ENCODE measurements at regions not wholly inside any gene's neighbourhood (a gene's known extent, or its start where the extent isn't known, plus 50 kb on each side); places are given as distances from the start of the nearest gene placed in this dataset.

- Histone ChIP-seq H3K36me3 (no peaks in the 10 kb centered on the region), H3K27me3 (no peaks in the 10 kb centered on the region), H3K4me3 (no peak overlapping the region), H3K4me1 (no peaks in the 10 kb centered on the region), H3K27ac (no peak overlapping the region), H3K9me3 (no peaks in the 10 kb centered on the region)
- intact Hi-C loops (cut with DNase I): no loop called here
- DNase-seq (ENCODE audit: low spot score in 2 of 2): no peak
- TF ChIP-seq CTCF (IDR thresholded peaks at IDR 0.05): no peak
Observed at GRCh38 chr3:127403795-127404194, 115.9 kb upstream of the PRR20G start.

GRCh38 chr3:127399154-127399553 is 111.3 kb upstream of the PRR20G start:
- Histone ChIP-seq H3K36me3 (no peaks in the 10 kb centered on the region), H3K27ac (no peak overlapping the region), H3K4me1 (no peaks in the 10 kb centered on the region), H3K4me3 (no peak overlapping the region), H3K9me3 (no peaks in the 10 kb centered on the region), H3K27me3 (no peaks in the 10 kb centered on the region)
- no peak for DNase-seq (ENCODE audit: low spot score in 2 of 2)
- TF ChIP-seq CTCF (IDR thresholded peaks at IDR 0.05): no peak
- intact Hi-C loops (cut with DNase I): no loop called here

GRCh38 chr3:127396473-127396872 is 108.6 kb upstream of the PRR20G start:
- intact Hi-C loops (cut with DNase I): no loop called here
- Histone ChIP-seq H3K9me3 (no peaks in the 10 kb centered on the region), H3K27ac (no peak overlapping the region), H3K27me3 (no peaks in the 10 kb centered on the region), H3K4me3 (no peak overlapping the region), H3K4me1 (no peaks in the 10 kb centered on the region), H3K36me3 (no peaks in the 10 kb centered on the region)
- no peak for TF ChIP-seq CTCF (IDR thresholded peaks at IDR 0.05)
- DNase-seq (ENCODE audit: low spot score in 2 of 2): peak in 1 of 2 donors; percentile 44

- Histone ChIP-seq H3K4me3 (no peak overlapping the region), H3K4me1 (no peaks in the 10 kb centered on the region), H3K9me3 (no peaks in the 10 kb centered on the region), H3K27me3 (no peaks in the 10 kb centered on the region), H3K36me3 (no peaks in the 10 kb centered on the region), H3K27ac (no peak overlapping the region)
- no peak for DNase-seq (ENCODE audit: low spot score in 2 of 2)
- intact Hi-C loops (cut with DNase I): no loop called here
- no peak for TF ChIP-seq CTCF (IDR thresholded peaks at IDR 0.05)
Observed at GRCh38 chr3:127395663-127396355, 108.0 kb upstream of the PRR20G start.

- Histone ChIP-seq H3K4me1 (no peaks in the 10 kb centered on the region), H3K27ac (no peak overlapping the region), H3K9me3 (no peaks in the 10 kb centered on the region), H3K4me3 (no peak overlapping the region), H3K27me3 (no peaks in the 10 kb centered on the region), H3K36me3 (no peaks in the 10 kb centered on the region)
- TF ChIP-seq CTCF (IDR thresholded peaks at IDR 0.05): no peak
- no peak for DNase-seq (ENCODE audit: low spot score in 2 of 2)
- intact Hi-C loops (cut with DNase I): no loop called here
Observed at GRCh38 chr3:127394984-127395662, 107.3 kb upstream of the PRR20G start.

Measured in ascending aorta (tissue), 2 donors.